B cell (primary cell): ENCODE measurements at regions not wholly inside any gene's neighbourhood (a gene's known extent, or its start where the extent isn't known, plus 50 kb on each side); places are given as distances from the start of the nearest gene placed in this dataset.
A peak's percentile ranks its signal among the peaks of the same experiment; 100 is the strongest.

ENCODE experiments used
- ATAC-seq: fragments of 200-7000 bp; cut with Tn5 transposase; one replicate; pipeline ENCODE4 v1.10.0; 2021; ENCODE audit warnings: low read depth, mild to moderate bottlenecking, moderate number of reproducible peaks, moderate library complexity
- CTCF ChIA-PET: fragments of 350-600 bp; sonication (Branson Sonifier 250); formaldehyde crosslinking; loops from one replicate; lab custom pipeline; 2021; ENCODE audit warnings: antibody characterized with exemption, inconsistent platforms; lab: Charles Lee
- POLR2A ChIA-PET: fragments of 350-600 bp; sonication (Branson Sonifier 250); formaldehyde crosslinking; loops from one replicate; lab custom pipeline; 2021; ENCODE audit warnings: antibody characterized with exemption; lab: Charles Lee
- DNase-seq: peaks from one replicate; pipeline ENCODE4 v3.0.0; 2013
- H2AFZ ChIP-seq: 2 replicates; pipeline ENCODE4 v1.6.1; 2012; ENCODE audit warnings: mild to moderate bottlenecking, low read depth, low read length; ENCODE audit not compliant: insufficient read depth, poor library complexity, severe bottlenecking
- H3K27ac ChIP-seq, 2 donors: 1 replicate in 1 of 2; 2 replicates in 1 of 2; pipeline ENCODE4 v1.5.1; 2012 to 2013; ENCODE audit warnings: low read length in 2 of 2, mild to moderate bottlenecking in 2 of 2, moderate library complexity in 1 of 2
- H3K27me3 ChIP-seq, 4 experiments: fragments of 200-600 bp in 1 of 4; sonication (generic) in 1 of 4; replicated peaks in 1 of 4; 1 replicate in 2 of 4; 2 replicates in 2 of 4; pipeline versions ENCODE4 v1.6.1 to v1.7.0; 2013 to 2016; ENCODE audit warnings: low read length in 3 of 4, mild to moderate bottlenecking in 2 of 4, mixed read lengths in 1 of 4, moderate library complexity in 1 of 4; ENCODE audit not compliant: insufficient read depth in 4 of 4, control insufficient read depth in 3 of 4; ENCODE audit errors: control extremely low read depth in 1 of 4
- H3K36me3 ChIP-seq, 2 experiments: replicated peaks in 1 of 2; 1 replicate in 1 of 2; 2 replicates in 1 of 2; pipeline versions ENCODE4 v1.6.1 to v1.7.1; 2013; ENCODE audit warnings: low read length in 1 of 2; ENCODE audit not compliant: insufficient read depth in 2 of 2, control insufficient read depth in 1 of 2; ENCODE audit errors: control extremely low read depth in 1 of 2, extremely low read depth in 1 of 2
- H3K4me1 ChIP-seq, 2 donors: fragments of 200-600 bp in 1 of 2; sonication (generic) in 1 of 2; 1 replicate in 1 of 2; 2 replicates in 1 of 2; pipeline versions ENCODE4 v1.5.1 to v1.6.1; 2013 to 2017; ENCODE audit warnings: low read length in 2 of 2; ENCODE audit not compliant: control insufficient read depth in 2 of 2, insufficient read depth in 2 of 2
- H3K4me2 ChIP-seq: replicated peaks from 2 replicates; pipeline ENCODE3; 2012; ENCODE audit warnings: mild to moderate bottlenecking, low read depth, low read length; ENCODE audit not compliant: poor library complexity, severe bottlenecking
- H3K4me3 ChIP-seq, 5 experiments: fragments of 200-600 bp in 1 of 5; sonication (generic) in 1 of 5; 1 replicate in 3 of 5; 2 replicates in 2 of 5; pipeline versions ENCODE4 v1.5.1 to v1.7.0; 2011 to 2016; ENCODE audit warnings: low read length in 4 of 5, mild to moderate bottlenecking in 4 of 5, low read depth in 2 of 5, control low read depth in 1 of 5, moderate library complexity in 1 of 5; ENCODE audit not compliant: insufficient read depth in 1 of 5; ENCODE audit errors: control extremely low read depth in 1 of 5, extremely low read depth in 1 of 5
- H3K79me2 ChIP-seq: fragments of 200-600 bp; sonication (generic); one replicate; pipeline ENCODE4 v1.6.0; 2016; ENCODE audit warnings: low read length; ENCODE audit not compliant: control insufficient read depth, insufficient read depth
- H3K9ac ChIP-seq: fragments of 200-600 bp; sonication (generic); 2 replicates; pipeline ENCODE4 v1.6.1; 2017; ENCODE audit warnings: mild to moderate bottlenecking, low read length, moderate library complexity
- H3K9me3 ChIP-seq, 3 donors: one replicate each; pipeline versions ENCODE4 v1.6.1 to v1.7.1; 2013; ENCODE audit warnings: low read length in 2 of 3; ENCODE audit not compliant: control insufficient read depth in 2 of 3, insufficient read depth in 1 of 3; ENCODE audit errors: control extremely low read depth in 1 of 3
- H4K20me1 ChIP-seq: 2 replicates; pipeline ENCODE4 v1.6.0; 2012; ENCODE audit warnings: mild to moderate bottlenecking, low read length; ENCODE audit not compliant: insufficient read depth, control insufficient read depth, poor library complexity, severe bottlenecking
- H3K27ac Mint-ChIP-seq: one replicate; pipeline ENCODE4 v1.8.0; 2021; ENCODE audit warnings: mixed read lengths
- H3K27me3 Mint-ChIP-seq: one replicate; pipeline ENCODE4 v1.8.0; 2021; ENCODE audit warnings: mixed read lengths
- H3K4me1 Mint-ChIP-seq: one replicate; pipeline ENCODE4 v1.8.0; 2021; ENCODE audit warnings: mixed read lengths
- H3K4me3 Mint-ChIP-seq: one replicate; pipeline ENCODE4 v1.8.0; 2021; ENCODE audit warnings: mixed read lengths
- H3K9me3 Mint-ChIP-seq: one replicate; pipeline ENCODE4 v1.8.0; 2022; ENCODE audit warnings: mixed read lengths; ENCODE audit not compliant: insufficient read depth
- CTCF ChIP-seq: fragments of 200-600 bp; IDR thresholded peaks from one replicate; pipeline ENCODE4 v1.8.0; 2022; ENCODE audit warnings: antibody characterized with exemption, mild to moderate bottlenecking
- EZH2 ChIP-seq: IDR thresholded peaks from 2 replicates; pipeline ENCODE4 v1.6.1; 2012; ENCODE audit warnings: borderline replicate concordance, low read depth, mild to moderate bottlenecking, moderate library complexity, low read length; ENCODE audit not compliant: insufficient read depth, poor library complexity, severe bottlenecking
- WGBS: methylation state at CpG from one replicate; pipeline ENCODE4 v1.1.5; 2013; ENCODE audit warnings: missing lambda C conversion rate; ENCODE audit not compliant: insufficient coverage; 5-methylcytosine and 5-hydroxymethylcytosine counted together
- intact Hi-C: fragments of 100-400 bp; cut with micrococcal nuclease; formaldehyde crosslinking; loops from one replicate; pipeline ENCODE4 v1.10.0; 2022

GRCh38 chr4:53748328-53748772, 157.1 kb upstream of the LNX1 start:
- peak; percentile 92 for ATAC-seq
- Histone ChIP-seq H3K4me2 (peak overlapping the region; percentile 34), H3K4me1 (peaks cover 41 to 50% of the 10 kb centered on the region in 2 donors), H3K4me3 (peak overlapping the region in 1 of 5 experiments; percentile 4), H2AFZ (no peak overlapping the region), H3K36me3 (no peaks in the 10 kb centered on the region), H3K79me2 (no peaks in the 10 kb centered on the region), H3K9me3 (peaks cover 2 to 21% (median 11%) of the 10 kb centered on the region in 3 donors), H3K9ac (no peak overlapping the region), H3K27ac (peak overlapping the region; percentile 51 to 78), H4K20me1 (no peaks in the 10 kb centered on the region), H3K27me3 (no peaks in the 10 kb centered on the region)
- ChIA-PET CTCF (interaction anchor here (0.6 to 2.9 kb wide), 7 partner anchors 14 to 485 kb away, joined by 3 to 29 read pairs (median 4); no protein-coding TSS in a partner anchor), POLR2A (interaction anchor here (1.9 kb wide), 1 partner anchor 46 kb away, joined by 8 read pairs; no protein-coding TSS in a partner anchor)
- Mint-ChIP-seq H3K4me3 (peak overlapping the region; percentile 44), H3K4me1 (peaks cover 56% of the 10 kb centered on the region), H3K9me3 (peaks cover 3% of the 10 kb centered on the region), H3K27me3 (no peaks in the 10 kb centered on the region), H3K27ac (peak overlapping the region; percentile 90)
- DNase-seq, result peak; percentile 79
- 0% methylated on average over 2 of the region's 2 CpGs for WGBS
- no peak for TF ChIP-seq EZH2
- TF ChIP-seq CTCF, result no peak
- intact Hi-C loops, result loop anchor here (1.0 to 5.0 kb wide), 2 partner anchors 46 to 1036 kb away; no protein-coding TSS in a partner anchor

- Histone ChIP-seq H3K4me3 (no peak overlapping the region), H3K4me2 (peak overlapping the region; percentile 34), H2AFZ (no peak overlapping the region), H3K27ac (no peak overlapping the region), H3K36me3 (no peaks in the 10 kb centered on the region), H3K9me3 (peaks cover 2 to 18% (median 11%) of the 10 kb centered on the region in 3 donors), H3K27me3 (no peaks in the 10 kb centered on the region), H4K20me1 (no peaks in the 10 kb centered on the region), H3K79me2 (no peaks in the 10 kb centered on the region), H3K4me1 (peaks cover 44 to 54% of the 10 kb centered on the region in 2 donors), H3K9ac (peak overlapping the region; percentile 20)
- H3K4me1 Mint-ChIP-seq, result peaks cover 60% of the 10 kb centered on the region
- H3K27me3 Mint-ChIP-seq, result no peaks in the 10 kb centered on the region
- POLR2A ChIA-PET, result interaction anchor here (1.9 kb wide), 1 partner anchor 45 kb away, joined by 8 read pairs; no protein-coding TSS in a partner anchor
- 74% methylated on average over 3 of the region's 5 CpGs for WGBS
- no peak for ATAC-seq
- intact Hi-C loops, result loop anchor here (5.0 kb wide), 1 partner anchor 1035 kb away; no protein-coding TSS in a partner anchor
- H3K27ac Mint-ChIP-seq, result peak overlapping the region; percentile 90
- H3K9me3 Mint-ChIP-seq, result peaks cover 3% of the 10 kb centered on the region
- no peak for DNase-seq
- CTCF ChIA-PET, result interaction anchor here (0.8 to 2.9 kb wide), 5 partner anchors 15 to 486 kb away, joined by 3 to 29 read pairs (median 4); no protein-coding TSS in a partner anchor
- peak overlapping the region; percentile 44 for H3K4me3 Mint-ChIP-seq
- TF ChIP-seq EZH2 (no peak), CTCF (no peak)
Measured at GRCh38 chr4:53747401-53747800, 156.1 kb upstream of the LNX1 start.
